NCI-H2196 treated with DMSO at 0.1 percent for 48 hours (cell line): ENCODE measurements at regions not wholly inside any gene's neighbourhood (a gene's known extent, or its start where the extent isn't known, plus 50 kb on each side); places are given as distances from the start of the nearest gene placed in this dataset.

ENCODE experiments used
- DNase-seq: peaks from one replicate; lab custom pipeline; 2025; ENCODE audit not compliant: unreplicated experiment; lab: John Stamatoyannopoulos, UW

- DNase-seq, result no peak
Measured at GRCh38 chr15:95921404-95921803, 409.1 kb upstream of the NR2F2 start.

GRCh38 chr15:95922431-95922830, 408.1 kb upstream of the NR2F2 start:
- DNase-seq, result no peak

GRCh38 chr15:95923792-95924191, 406.7 kb upstream of the NR2F2 start:
- no peak for DNase-seq

- DNase-seq, result no peak
Measured at GRCh38 chr15:95928822-95929221, 401.7 kb upstream of the NR2F2 start.

- no peak for DNase-seq
Measured at GRCh38 chr15:95929232-95929846, 401.2 kb upstream of the NR2F2 start.

- no peak for DNase-seq
Measured at GRCh38 chr15:95930659-95931375, 399.7 kb upstream of the NR2F2 start.

- DNase-seq, result no peak
Measured at GRCh38 chr15:95931619-95932018, 398.9 kb upstream of the NR2F2 start.

GRCh38 chr15:95932141-95932540, 398.4 kb upstream of the NR2F2 start:
- no peak for DNase-seq

- DNase-seq, result no peak
Measured at GRCh38 chr15:95932676-95933075, 397.8 kb upstream of the NR2F2 start.

GRCh38 chr15:95935852-95936251, 394.6 kb upstream of the NR2F2 start:
- DNase-seq, result no peak

- DNase-seq, result no peak
Measured at GRCh38 chr15:95937128-95937528, 393.4 kb upstream of the NR2F2 start.

GRCh38 chr15:95940431-95940985, 390.0 kb upstream of the NR2F2 start:
- no peak for DNase-seq

GRCh38 chr15:95944193-95944592, 386.3 kb upstream of the NR2F2 start:
- DNase-seq, result no peak

- DNase-seq, result no peak
Measured at GRCh38 chr15:95944661-95945255, 385.7 kb upstream of the NR2F2 start.

- DNase-seq, result no peak
Measured at GRCh38 chr15:95946241-95946640, 384.3 kb upstream of the NR2F2 start.

- no peak for DNase-seq
Measured at GRCh38 chr15:95946926-95947325, 383.6 kb upstream of the NR2F2 start.

- DNase-seq, result peak; percentile 26
Measured at GRCh38 chr15:95948411-95948810, 382.1 kb upstream of the NR2F2 start.

GRCh38 chr15:95953032-95953431, 377.5 kb upstream of the NR2F2 start:
- DNase-seq, result no peak

- no peak for DNase-seq
Measured at GRCh38 chr15:95957861-95958260, 372.6 kb upstream of the NR2F2 start.

- DNase-seq, result no peak
Measured at GRCh38 chr15:95958382-95958781, 372.1 kb upstream of the NR2F2 start.

- DNase-seq, result no peak
Measured at GRCh38 chr15:95968856-95969255, 361.6 kb upstream of the NR2F2 start.

GRCh38 chr15:95970326-95970725, 360.2 kb upstream of the NR2F2 start:
- no peak for DNase-seq
